ENCODE measurements at regions not wholly inside any gene's neighbourhood (a gene's known extent, or its start where the extent isn't known, plus 50 kb on each side); places are given as distances from the start of the nearest gene placed in this dataset.
"Not testable (repeated sequence)": the region's sequence is repeated elsewhere in the genome, so short reads cannot be mapped to it uniquely, and the experiment has no call there.

GRCh38 chr14:85344847-85345570 is 184.9 kb upstream of the FLRT2 start:
- peaks cover 4% of the 10 kb centered on the region for H3K9me3 Mint-ChIP-seq (ENCODE audit: unreplicated experiment)
- H3K27me3 Mint-ChIP-seq (ENCODE audit: unreplicated experiment) = no peaks in the 10 kb centered on the region
- H3K4me1 Mint-ChIP-seq (ENCODE audit: unreplicated experiment) = peaks cover 10% of the 10 kb centered on the region
- no peaks in the 10 kb centered on the region for H3K36me3 Mint-ChIP-seq (ENCODE audit: unreplicated experiment)
- TF ChIP-seq CTCF (IDR thresholded peaks at IDR 0.05) = no peak
- no peak overlapping the region for H3K4me3 Mint-ChIP-seq (ENCODE audit: unreplicated experiment)
- DNase-seq (ENCODE audit: extremely low spot score, unreplicated experiment) = no peak
- no peak overlapping the region for H3K27ac Mint-ChIP-seq (ENCODE audit: unreplicated experiment)

GRCh38 chr14:85350667-85351066 is 179.3 kb upstream of the FLRT2 start:
- TF ChIP-seq CTCF (IDR thresholded peaks at IDR 0.05) = no peak
- Mint-ChIP-seq H3K4me3 (ENCODE audit: unreplicated experiment) (no peak overlapping the region), H3K4me1 (ENCODE audit: unreplicated experiment) (no peaks in the 10 kb centered on the region), H3K27me3 (ENCODE audit: unreplicated experiment) (no peaks in the 10 kb centered on the region), H3K9me3 (ENCODE audit: unreplicated experiment) (peaks cover 6% of the 10 kb centered on the region), H3K27ac (ENCODE audit: unreplicated experiment) (no peak overlapping the region), H3K36me3 (ENCODE audit: unreplicated experiment) (no peaks in the 10 kb centered on the region)
- DNase-seq (ENCODE audit: extremely low spot score, unreplicated experiment) = no peak

- not testable (repeated sequence) for H3K4me1 Mint-ChIP-seq (ENCODE audit: unreplicated experiment); H3K9me3 Mint-ChIP-seq (ENCODE audit: unreplicated experiment); H3K4me3 Mint-ChIP-seq (ENCODE audit: unreplicated experiment); H3K27me3 Mint-ChIP-seq (ENCODE audit: unreplicated experiment); H3K27ac Mint-ChIP-seq (ENCODE audit: unreplicated experiment); DNase-seq (ENCODE audit: extremely low spot score, unreplicated experiment); H3K36me3 Mint-ChIP-seq (ENCODE audit: unreplicated experiment)
Measured at GRCh38 chr14:85352588-85352987, 177.4 kb upstream of the FLRT2 start.

- Mint-ChIP-seq H3K4me3 (ENCODE audit: unreplicated experiment) (no peak overlapping the region), H3K36me3 (ENCODE audit: unreplicated experiment) (no peaks in the 10 kb centered on the region), H3K27ac (ENCODE audit: unreplicated experiment) (no peak overlapping the region), H3K9me3 (ENCODE audit: unreplicated experiment) (peaks cover 5% of the 10 kb centered on the region), H3K27me3 (ENCODE audit: unreplicated experiment) (no peaks in the 10 kb centered on the region), H3K4me1 (ENCODE audit: unreplicated experiment) (no peaks in the 10 kb centered on the region)
- no peak for DNase-seq (ENCODE audit: extremely low spot score, unreplicated experiment)
- TF ChIP-seq CTCF (IDR thresholded peaks at IDR 0.05) = no peak
Measured at GRCh38 chr14:85357120-85357519, 172.8 kb upstream of the FLRT2 start.

GRCh38 chr14:85358136-85358785 is 171.7 kb upstream of the FLRT2 start:
- no peaks in the 10 kb centered on the region for H3K4me1 Mint-ChIP-seq (ENCODE audit: unreplicated experiment)
- DNase-seq (ENCODE audit: extremely low spot score, unreplicated experiment) = no peak
- no peak for TF ChIP-seq CTCF (IDR thresholded peaks at IDR 0.05)
- no peak overlapping the region for H3K27ac Mint-ChIP-seq (ENCODE audit: unreplicated experiment)
- no peak overlapping the region for H3K4me3 Mint-ChIP-seq (ENCODE audit: unreplicated experiment)
- H3K27me3 Mint-ChIP-seq (ENCODE audit: unreplicated experiment) = no peaks in the 10 kb centered on the region
- no peaks in the 10 kb centered on the region for H3K36me3 Mint-ChIP-seq (ENCODE audit: unreplicated experiment)
- peaks cover 5% of the 10 kb centered on the region for H3K9me3 Mint-ChIP-seq (ENCODE audit: unreplicated experiment)

All from osteocyte (in vitro differentiated cells).